ENCODE measurements at regions not wholly inside any gene's neighbourhood (a gene's known extent, or its start where the extent isn't known, plus 50 kb on each side); places are given as distances from the start of the nearest gene placed in this dataset.

GRCh38 chr2:193520709-193521458 is 1326.2 kb upstream of the TMEFF2 start:
- Histone ChIP-seq H3K4me3 (ENCODE audit: control insufficient read depth in 1 of 7, extremely low read depth in 1 of 7, insufficient read depth in 4 of 7, low read depth in 2 of 7, low read length in 6 of 7) (no peak overlapping the region), H3K4me1 (ENCODE audit: control extremely low read depth in 1 of 4, control insufficient read depth in 4 of 4, insufficient read depth in 4 of 4, low read length in 3 of 4) (no peaks in the 10 kb centered on the region), H3K36me3 (ENCODE audit: control insufficient read depth in 4 of 4, insufficient read depth in 4 of 4, low read length in 3 of 4) (no peaks in the 10 kb centered on the region), H3K27ac (ENCODE audit: insufficient read depth in 1 of 2, low read depth in 1 of 2, low read length in 2 of 2, poor library complexity in 1 of 2, severe bottlenecking in 2 of 2) (no peak overlapping the region), H3K9me3 (ENCODE audit: control extremely low read depth in 1 of 5, control insufficient read depth in 4 of 5, insufficient read depth in 2 of 5, low read depth in 1 of 5, low read length in 4 of 5) (peaks cover 0 to 2% (median 0%) of the 10 kb centered on the region in 5 experiments), H3K27me3 (replicated peaks in 2 of 5; ENCODE audit: control insufficient read depth in 4 of 5, insufficient read depth in 5 of 5, low read length in 4 of 5) (no peaks in the 10 kb centered on the region)
- WGBS (ENCODE audit: insufficient coverage), result 100% methylated on average over 2 of the region's 5 CpGs
- no peak for DNase-seq
- ChIA-PET CTCF (interaction anchor here (1.0 kb wide), 1 partner anchor 22 kb away, joined by 3 read pairs; no protein-coding TSS in a partner anchor), POLR2A (no interaction called here)

GRCh38 chr2:193518041-193518817 is 1323.5 kb upstream of the TMEFF2 start:
- Histone ChIP-seq H3K9me3 (ENCODE audit: control extremely low read depth in 1 of 5, control insufficient read depth in 4 of 5, insufficient read depth in 2 of 5, low read depth in 1 of 5, low read length in 4 of 5) (peaks cover 0 to 2% (median 0%) of the 10 kb centered on the region in 5 experiments), H3K27me3 (replicated peaks in 2 of 5; ENCODE audit: control insufficient read depth in 4 of 5, insufficient read depth in 5 of 5, low read length in 4 of 5) (no peaks in the 10 kb centered on the region), H3K4me1 (ENCODE audit: control extremely low read depth in 1 of 4, control insufficient read depth in 4 of 4, insufficient read depth in 4 of 4, low read length in 3 of 4) (no peaks in the 10 kb centered on the region), H3K36me3 (ENCODE audit: control insufficient read depth in 4 of 4, insufficient read depth in 4 of 4, low read length in 3 of 4) (no peaks in the 10 kb centered on the region), H3K4me3 (ENCODE audit: control insufficient read depth in 1 of 7, extremely low read depth in 1 of 7, insufficient read depth in 4 of 7, low read depth in 2 of 7, low read length in 6 of 7) (no peak overlapping the region), H3K27ac (ENCODE audit: insufficient read depth in 1 of 2, low read depth in 1 of 2, low read length in 2 of 2, poor library complexity in 1 of 2, severe bottlenecking in 2 of 2) (no peak overlapping the region)
- no peak for DNase-seq
- CTCF ChIA-PET, result no interaction called here
- POLR2A ChIA-PET, result interaction anchor here (0.7 kb wide), 1 partner anchor 418 kb away, joined by 3 read pairs; no protein-coding TSS in a partner anchor
- WGBS (ENCODE audit: insufficient coverage), result 96% methylated on average over 4 of the region's 6 CpGs

DNA sequence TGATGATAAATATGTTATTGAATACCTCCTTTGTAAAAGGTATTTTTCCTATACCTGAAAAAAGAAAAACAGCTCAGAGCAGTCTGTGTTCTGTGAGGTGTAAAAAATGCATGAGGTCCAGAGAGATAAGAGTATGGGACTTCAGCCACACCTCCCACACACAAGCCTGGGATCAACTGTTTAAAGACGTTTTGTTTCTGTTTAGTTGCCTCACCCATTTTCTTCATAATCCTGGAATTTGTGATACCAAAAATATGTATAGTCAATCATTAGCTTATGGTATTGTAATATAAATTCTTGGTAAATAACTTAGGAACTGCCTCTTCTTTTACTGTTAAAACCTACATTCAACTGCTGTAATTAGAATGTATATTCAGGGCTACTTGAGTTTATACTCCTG is 1322.9 kb upstream of the TMEFF2 start:
- H3K36me3 ChIP-seq (ENCODE audit: control insufficient read depth in 4 of 4, insufficient read depth in 4 of 4, low read length in 3 of 4), result no peaks in the 10 kb centered on the region
- no CpG with 5 or more reads among the region's 1 CpG for WGBS (ENCODE audit: insufficient coverage)
- H3K4me3 ChIP-seq (ENCODE audit: control insufficient read depth in 1 of 7, extremely low read depth in 1 of 7, insufficient read depth in 4 of 7, low read depth in 2 of 7, low read length in 6 of 7), result no peak overlapping the region
- POLR2A ChIA-PET, result no interaction called here
- CTCF ChIA-PET, result no interaction called here
- H3K27ac ChIP-seq (ENCODE audit: insufficient read depth in 1 of 2, low read depth in 1 of 2, low read length in 2 of 2, poor library complexity in 1 of 2, severe bottlenecking in 2 of 2), result no peak overlapping the region
- no peak for DNase-seq
- H3K9me3 ChIP-seq (ENCODE audit: control extremely low read depth in 1 of 5, control insufficient read depth in 4 of 5, insufficient read depth in 2 of 5, low read depth in 1 of 5, low read length in 4 of 5), result peaks cover 0 to 2% (median 0%) of the 10 kb centered on the region in 5 experiments
- no peaks in the 10 kb centered on the region for H3K27me3 ChIP-seq (replicated peaks in 2 of 5; ENCODE audit: control insufficient read depth in 4 of 5, insufficient read depth in 5 of 5, low read length in 4 of 5)
- no peaks in the 10 kb centered on the region for H3K4me1 ChIP-seq (ENCODE audit: control extremely low read depth in 1 of 4, control insufficient read depth in 4 of 4, insufficient read depth in 4 of 4, low read length in 3 of 4)

DNA sequence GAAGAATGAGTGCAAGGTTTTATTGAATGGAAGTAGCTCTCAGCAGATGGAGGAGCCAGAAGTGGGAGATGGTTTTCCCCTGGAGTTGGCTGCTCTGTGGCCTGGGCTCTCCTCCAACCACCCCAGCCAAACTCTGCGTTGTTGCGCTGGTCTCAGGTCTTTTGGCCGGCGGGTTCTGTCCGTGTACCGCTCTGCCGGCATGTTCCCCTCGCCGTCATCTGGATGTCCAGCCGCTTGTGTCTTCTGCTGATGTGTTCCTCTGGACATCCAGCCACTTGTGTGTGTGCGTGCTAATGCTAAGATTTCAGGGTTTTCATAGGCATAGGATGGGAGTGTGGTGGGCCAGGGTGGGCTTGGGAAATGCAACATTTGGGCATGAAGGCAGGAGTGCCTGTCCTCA is 1311.3 kb upstream of the TMEFF2 start:
- DNase-seq, result no peak
- Histone ChIP-seq H3K27ac (ENCODE audit: insufficient read depth in 1 of 2, low read depth in 1 of 2, low read length in 2 of 2, poor library complexity in 1 of 2, severe bottlenecking in 2 of 2) (no peak overlapping the region), H3K27me3 (replicated peaks in 2 of 5; ENCODE audit: control insufficient read depth in 4 of 5, insufficient read depth in 5 of 5, low read length in 4 of 5) (no peaks in the 10 kb centered on the region), H3K4me3 (ENCODE audit: control insufficient read depth in 1 of 7, extremely low read depth in 1 of 7, insufficient read depth in 4 of 7, low read depth in 2 of 7, low read length in 6 of 7) (no peak overlapping the region), H3K36me3 (ENCODE audit: control insufficient read depth in 4 of 4, insufficient read depth in 4 of 4, low read length in 3 of 4) (no peaks in the 10 kb centered on the region), H3K9me3 (ENCODE audit: control extremely low read depth in 1 of 5, control insufficient read depth in 4 of 5, insufficient read depth in 2 of 5, low read depth in 1 of 5, low read length in 4 of 5) (no peaks in the 10 kb centered on the region), H3K4me1 (ENCODE audit: control extremely low read depth in 1 of 4, control insufficient read depth in 4 of 4, insufficient read depth in 4 of 4, low read length in 3 of 4) (no peaks in the 10 kb centered on the region)
- WGBS (ENCODE audit: insufficient coverage), result 96% methylated on average over 9 of the region's 11 CpGs
- ChIA-PET CTCF (no interaction called here), POLR2A (no interaction called here)

DNA sequence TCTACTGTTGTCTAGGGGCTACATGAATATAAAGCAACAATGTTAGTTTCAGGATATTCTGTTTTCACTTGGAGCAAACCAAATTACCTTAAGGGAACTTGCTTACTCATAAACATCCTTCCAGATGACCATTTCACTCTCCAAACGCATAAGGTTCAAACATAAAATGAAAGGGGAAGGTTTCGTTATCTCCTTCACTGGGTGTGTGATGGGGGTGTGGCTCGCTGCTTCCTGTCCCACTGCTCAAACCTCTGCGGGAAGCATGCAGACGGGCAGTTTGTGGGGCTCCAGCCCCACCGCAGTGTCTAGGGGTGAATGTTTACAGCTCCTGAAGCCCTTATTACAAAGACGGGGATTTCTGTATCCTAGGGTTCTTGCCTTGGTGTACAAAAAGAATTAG is 1310.9 kb upstream of the TMEFF2 start:
- Histone ChIP-seq H3K36me3 (ENCODE audit: control insufficient read depth in 4 of 4, insufficient read depth in 4 of 4, low read length in 3 of 4) (no peaks in the 10 kb centered on the region), H3K4me1 (ENCODE audit: control extremely low read depth in 1 of 4, control insufficient read depth in 4 of 4, insufficient read depth in 4 of 4, low read length in 3 of 4) (no peaks in the 10 kb centered on the region), H3K9me3 (ENCODE audit: control extremely low read depth in 1 of 5, control insufficient read depth in 4 of 5, insufficient read depth in 2 of 5, low read depth in 1 of 5, low read length in 4 of 5) (no peaks in the 10 kb centered on the region), H3K4me3 (ENCODE audit: control insufficient read depth in 1 of 7, extremely low read depth in 1 of 7, insufficient read depth in 4 of 7, low read depth in 2 of 7, low read length in 6 of 7) (no peak overlapping the region), H3K27ac (ENCODE audit: insufficient read depth in 1 of 2, low read depth in 1 of 2, low read length in 2 of 2, poor library complexity in 1 of 2, severe bottlenecking in 2 of 2) (no peak overlapping the region), H3K27me3 (replicated peaks in 2 of 5; ENCODE audit: control insufficient read depth in 4 of 5, insufficient read depth in 5 of 5, low read length in 4 of 5) (no peaks in the 10 kb centered on the region)
- CTCF ChIA-PET, result no interaction called here
- 94% methylated on average over 5 of the region's 7 CpGs for WGBS (ENCODE audit: insufficient coverage)
- POLR2A ChIA-PET, result no interaction called here
- DNase-seq, result no peak

DNA sequence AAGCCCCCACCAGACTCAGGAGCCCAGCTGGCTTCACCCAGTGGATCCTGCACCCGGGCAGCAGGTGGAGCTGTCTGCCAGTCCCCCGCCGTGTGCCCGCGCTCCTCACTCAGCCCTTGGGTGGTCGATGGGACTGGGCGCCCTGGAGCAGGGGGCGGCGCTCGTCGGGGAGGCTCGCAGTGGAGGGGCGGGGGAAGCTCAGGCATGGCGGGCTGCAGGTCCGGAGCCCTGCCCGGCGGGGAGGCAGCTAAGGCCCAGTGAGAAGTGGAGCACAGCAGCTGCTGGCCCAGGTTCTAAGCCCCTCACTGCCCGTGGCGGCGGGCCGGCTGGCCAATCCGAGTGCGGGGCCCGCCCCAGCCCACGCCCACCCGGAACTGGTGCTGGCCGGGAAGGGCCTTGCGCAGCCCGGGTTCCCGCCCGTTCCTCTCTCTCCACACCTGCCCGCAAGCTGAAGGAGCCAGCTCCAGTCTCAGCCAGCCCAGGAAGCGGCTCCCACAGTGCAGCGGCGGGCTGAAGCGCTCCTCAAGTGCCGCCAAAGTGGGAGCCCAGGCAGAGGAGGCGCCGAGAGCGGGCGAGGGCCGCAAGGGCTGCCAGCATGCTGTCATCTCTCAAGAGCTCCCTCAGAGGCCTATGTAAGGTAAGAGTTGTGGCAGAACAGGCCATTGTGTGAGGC is 1307.8 kb upstream of the TMEFF2 start:
- Histone ChIP-seq H3K27me3 (replicated peaks in 2 of 5; ENCODE audit: control insufficient read depth in 4 of 5, insufficient read depth in 5 of 5, low read length in 4 of 5) (no peaks in the 10 kb centered on the region), H3K9me3 (ENCODE audit: control extremely low read depth in 1 of 5, control insufficient read depth in 4 of 5, insufficient read depth in 2 of 5, low read depth in 1 of 5, low read length in 4 of 5) (no peaks in the 10 kb centered on the region), H3K4me3 (ENCODE audit: control insufficient read depth in 1 of 7, extremely low read depth in 1 of 7, insufficient read depth in 4 of 7, low read depth in 2 of 7, low read length in 6 of 7) (no peak overlapping the region), H3K4me1 (ENCODE audit: control extremely low read depth in 1 of 4, control insufficient read depth in 4 of 4, insufficient read depth in 4 of 4, low read length in 3 of 4) (no peaks in the 10 kb centered on the region), H3K27ac (ENCODE audit: insufficient read depth in 1 of 2, low read depth in 1 of 2, low read length in 2 of 2, poor library complexity in 1 of 2, severe bottlenecking in 2 of 2) (no peak overlapping the region), H3K36me3 (ENCODE audit: control insufficient read depth in 4 of 4, insufficient read depth in 4 of 4, low read length in 3 of 4) (no peaks in the 10 kb centered on the region)
- CTCF ChIA-PET, result no interaction called here
- POLR2A ChIA-PET, result no interaction called here
- no peak for DNase-seq
- 86% methylated on average over 32 of the region's 42 CpGs for WGBS (ENCODE audit: insufficient coverage)

DNA sequence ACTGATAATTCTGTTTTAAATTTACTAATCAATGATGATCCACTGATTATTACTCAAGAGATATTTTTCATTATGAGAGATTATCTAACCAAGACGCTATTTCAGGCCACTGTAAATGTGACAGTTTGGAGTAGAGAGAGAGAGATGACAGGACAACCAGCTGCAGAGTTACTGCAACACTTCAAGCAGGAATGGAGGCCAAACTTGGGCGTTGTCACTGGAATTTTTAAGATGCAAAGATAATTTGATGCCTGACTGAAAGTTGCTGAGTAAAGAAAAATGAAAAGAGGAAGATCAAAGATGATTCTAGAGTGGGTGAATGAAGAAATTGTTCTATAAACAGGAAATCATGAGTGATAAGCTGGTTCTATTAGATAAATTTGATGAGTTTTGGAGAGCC is 1302.1 kb upstream of the TMEFF2 start:
- POLR2A ChIA-PET, result no interaction called here

More for the DNA sequence above, 1302.1 kb upstream of the TMEFF2 start:
- no peaks in the 10 kb centered on the region for H3K27me3 ChIP-seq (replicated peaks in 2 of 5; ENCODE audit: control insufficient read depth in 4 of 5, insufficient read depth in 5 of 5, low read length in 4 of 5)
- H3K4me1 ChIP-seq (ENCODE audit: control extremely low read depth in 1 of 4, control insufficient read depth in 4 of 4, insufficient read depth in 4 of 4, low read length in 3 of 4), result no peaks in the 10 kb centered on the region
- WGBS (ENCODE audit: insufficient coverage), result 92% methylated on average over 1 of the region's 2 CpGs
- H3K36me3 ChIP-seq (ENCODE audit: control insufficient read depth in 4 of 4, insufficient read depth in 4 of 4, low read length in 3 of 4), result no peaks in the 10 kb centered on the region
- DNase-seq, result no peak
- H3K4me3 ChIP-seq (ENCODE audit: control insufficient read depth in 1 of 7, extremely low read depth in 1 of 7, insufficient read depth in 4 of 7, low read depth in 2 of 7, low read length in 6 of 7), result no peak overlapping the region
- CTCF ChIA-PET, result no interaction called here
- no peak overlapping the region for H3K27ac ChIP-seq (ENCODE audit: insufficient read depth in 1 of 2, low read depth in 1 of 2, low read length in 2 of 2, poor library complexity in 1 of 2, severe bottlenecking in 2 of 2)
- H3K9me3 ChIP-seq (ENCODE audit: control extremely low read depth in 1 of 5, control insufficient read depth in 4 of 5, insufficient read depth in 2 of 5, low read depth in 1 of 5, low read length in 4 of 5), result no peaks in the 10 kb centered on the region

All from common myeloid progenitor, CD34-positive (primary cell).